Right lobe of liver (tissue), 4 donors: ENCODE measurements at regions not wholly inside any gene's neighbourhood (a gene's known extent, or its start where the extent isn't known, plus 50 kb on each side); places are given as distances from the start of the nearest gene placed in this dataset.

ENCODE experiments used
- POLR2A ChIP-seq: fragments of 450-650 bp; IDR thresholded peaks from one replicate; pipeline ENCODE4 v1.6.1; 2017; ENCODE audit warnings: antibody characterized with exemption, mild to moderate bottlenecking
- TF ChIP-seq, protein P1 (sequence below), 4 donors: fragments of 200-600 bp in 3 of 4; fragments of 450-650 bp in 1 of 4; IDR thresholded peaks; one replicate each; pipeline versions ENCODE4 v1.5.1 to v1.8.0; 2016 to 2022; ENCODE audit warnings: antibody characterized with exemption in 4 of 4, mild to moderate bottlenecking in 2 of 4
- donor health status: DM: no; HTN: no; CAD: no.
- donor health status: DM: no; HTN: no; CAD: no.
- donor health status: DM: no; HTN: yes; CAD: no.

DNA sequence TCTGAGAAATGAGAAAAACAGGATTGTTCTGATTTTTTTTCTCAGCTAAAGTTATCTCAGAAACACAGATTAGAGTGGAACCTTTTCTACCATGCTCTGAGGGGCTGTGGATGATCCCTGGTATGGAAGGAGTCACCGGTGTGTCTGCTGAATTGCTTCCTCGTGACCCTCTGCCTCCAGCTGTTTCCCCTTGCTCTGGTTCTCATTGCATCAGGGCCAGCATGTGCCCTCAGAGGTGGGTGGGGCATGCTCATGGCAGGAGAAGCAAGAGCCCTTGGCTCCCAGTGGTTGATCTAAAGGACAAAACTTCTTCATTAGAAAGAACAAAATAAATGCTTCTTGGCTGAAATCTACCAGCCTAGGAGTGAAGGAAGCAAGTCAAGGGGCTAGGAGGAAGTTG is 183.2 kb upstream of the HMCN1 start:
- TF ChIP-seq, protein P1, sequence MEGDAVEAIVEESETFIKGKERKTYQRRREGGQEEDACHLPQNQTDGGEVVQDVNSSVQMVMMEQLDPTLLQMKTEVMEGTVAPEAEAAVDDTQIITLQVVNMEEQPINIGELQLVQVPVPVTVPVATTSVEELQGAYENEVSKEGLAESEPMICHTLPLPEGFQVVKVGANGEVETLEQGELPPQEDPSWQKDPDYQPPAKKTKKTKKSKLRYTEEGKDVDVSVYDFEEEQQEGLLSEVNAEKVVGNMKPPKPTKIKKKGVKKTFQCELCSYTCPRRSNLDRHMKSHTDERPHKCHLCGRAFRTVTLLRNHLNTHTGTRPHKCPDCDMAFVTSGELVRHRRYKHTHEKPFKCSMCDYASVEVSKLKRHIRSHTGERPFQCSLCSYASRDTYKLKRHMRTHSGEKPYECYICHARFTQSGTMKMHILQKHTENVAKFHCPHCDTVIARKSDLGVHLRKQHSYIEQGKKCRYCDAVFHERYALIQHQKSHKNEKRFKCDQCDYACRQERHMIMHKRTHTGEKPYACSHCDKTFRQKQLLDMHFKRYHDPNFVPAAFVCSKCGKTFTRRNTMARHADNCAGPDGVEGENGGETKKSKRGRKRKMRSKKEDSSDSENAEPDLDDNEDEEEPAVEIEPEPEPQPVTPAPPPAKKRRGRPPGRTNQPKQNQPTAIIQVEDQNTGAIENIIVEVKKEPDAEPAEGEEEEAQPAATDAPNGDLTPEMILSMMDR (IDR thresholded peaks at IDR 0.05) = no peak
- TF ChIP-seq POLR2A = no peak
